Skeletal muscle tissue (tissue), 3 donors: ENCODE measurements at regions not wholly inside any gene's neighbourhood (a gene's known extent, or its start where the extent isn't known, plus 50 kb on each side); places are given as distances from the start of the nearest gene placed in this dataset.
"Not testable (repeated sequence)": the region's sequence is repeated elsewhere in the genome, so short reads cannot be mapped to it uniquely, and the experiment has no call there.

Source experiments
- H3K27ac ChIP-seq: one replicate; pipeline ENCODE4 v1.7.0; 2013; ENCODE audit warnings: mild to moderate bottlenecking, low read depth, low read length, inconsistent platforms
- H3K27me3 ChIP-seq, 3 donors: one replicate each; pipeline ENCODE4 v1.7.0; 2013; ENCODE audit warnings: low read length in 3 of 3; ENCODE audit not compliant: control insufficient read depth in 3 of 3, insufficient read depth in 3 of 3
- H3K36me3 ChIP-seq, 3 donors: one replicate each; pipeline ENCODE4 v1.7.0; 2013; ENCODE audit warnings: low read length in 3 of 3; ENCODE audit not compliant: control insufficient read depth in 3 of 3, insufficient read depth in 3 of 3
- H3K4me1 ChIP-seq, 3 donors: one replicate each; pipeline ENCODE4 v1.7.0; 2013; ENCODE audit warnings: low read length in 3 of 3, mild to moderate bottlenecking in 3 of 3; ENCODE audit not compliant: control insufficient read depth in 3 of 3, insufficient read depth in 3 of 3
- H3K4me3 ChIP-seq, 3 donors: one replicate each; pipeline ENCODE4 v1.7.0; 2013; ENCODE audit warnings: low read length in 3 of 3
- H3K9ac ChIP-seq, 3 donors: one replicate each; pipeline ENCODE4 v1.7.0; 2013; ENCODE audit warnings: low read length in 3 of 3, mild to moderate bottlenecking in 3 of 3, moderate library complexity in 2 of 3, low read depth in 1 of 3
- H3K9me3 ChIP-seq, 3 donors: one replicate each; pipeline ENCODE4 v1.7.0; 2013; ENCODE audit warnings: low read length in 3 of 3; ENCODE audit not compliant: control insufficient read depth in 3 of 3
- donor health status: Osteomylitis.

DNA sequence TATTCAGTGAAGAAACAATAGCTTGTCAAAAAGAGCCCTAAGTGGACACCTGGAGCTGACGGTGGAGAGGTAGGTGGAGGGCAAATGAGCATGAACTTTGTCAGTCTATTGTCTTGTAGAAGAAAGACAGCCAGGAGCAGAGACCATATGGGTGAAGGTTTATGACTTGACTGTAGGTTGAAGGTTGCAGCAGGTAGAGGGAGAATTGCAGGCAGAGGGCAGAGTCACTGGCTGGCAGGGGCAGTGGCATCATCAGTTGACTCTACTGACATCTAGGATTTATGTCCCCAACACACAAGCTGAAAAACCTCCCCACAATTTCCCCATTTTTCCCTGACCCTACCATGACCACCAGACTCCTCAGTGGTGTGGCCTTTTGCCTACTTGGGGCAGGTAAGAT lies 243.6 kb upstream of the PRSS58 start:
- no peaks in the 10 kb centered on the region for H3K36me3 ChIP-seq
- H3K27ac ChIP-seq = no peak overlapping the region
- no peak overlapping the region for H3K9ac ChIP-seq
- H3K9me3 ChIP-seq = no peaks in the 10 kb centered on the region
- no peak overlapping the region for H3K4me3 ChIP-seq
- peaks cover 0 to 4% (median 0%) of the 10 kb centered on the region in 3 donors for H3K4me1 ChIP-seq
- peaks cover 0 to 6% (median 1%) of the 10 kb centered on the region in 3 donors for H3K27me3 ChIP-seq

DNA sequence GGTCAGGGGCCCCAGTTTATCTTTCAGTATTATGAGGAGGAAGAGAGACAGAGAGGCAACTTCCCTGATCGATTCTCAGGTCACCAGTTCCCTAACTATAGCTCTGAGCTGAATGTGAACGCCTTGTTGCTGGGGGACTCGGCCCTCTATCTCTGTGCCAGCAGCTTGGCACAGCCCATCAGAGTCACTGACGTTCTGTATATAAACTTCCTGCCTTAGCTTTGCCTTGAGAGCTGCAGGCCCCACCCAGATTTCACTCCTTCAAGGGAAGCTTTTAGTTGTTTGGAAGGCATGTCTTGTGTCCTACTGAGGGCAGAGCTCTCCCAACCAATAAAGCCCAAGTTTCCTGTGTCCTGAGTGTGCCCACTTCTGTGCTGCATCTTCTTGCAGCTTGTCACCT lies 242.5 kb upstream of the PRSS58 start:
- Histone ChIP-seq H3K36me3 (no peaks in the 10 kb centered on the region), H3K27ac (no peak overlapping the region), H3K4me1 (peaks cover 0 to 6% (median 0%) of the 10 kb centered on the region in 3 donors), H3K9ac (no peak overlapping the region), H3K27me3 (peaks cover 0 to 6% (median 3%) of the 10 kb centered on the region in 3 donors), H3K9me3 (no peaks in the 10 kb centered on the region), H3K4me3 (no peak overlapping the region)

GRCh38 chr7:142499635-142500034 lies 241.8 kb upstream of the PRSS58 start:
- Histone ChIP-seq H3K9me3 (no peaks in the 10 kb centered on the region), H3K27me3 (peaks cover 0 to 3% (median 2%) of the 10 kb centered on the region in 3 donors), H3K27ac (no peak overlapping the region), H3K4me1 (peaks cover 0 to 6% (median 0%) of the 10 kb centered on the region in 3 donors), H3K9ac (no peak overlapping the region), H3K4me3 (no peak overlapping the region), H3K36me3 (no peaks in the 10 kb centered on the region)

- no peaks in the 10 kb centered on the region for H3K36me3 ChIP-seq
- peaks cover 0 to 3% (median 2%) of the 10 kb centered on the region in 3 donors for H3K27me3 ChIP-seq
- H3K9ac ChIP-seq = no peak overlapping the region
- no peak overlapping the region for H3K27ac ChIP-seq
- no peaks in the 10 kb centered on the region for H3K9me3 ChIP-seq
- peaks cover 0 to 6% (median 0%) of the 10 kb centered on the region in 3 donors for H3K4me1 ChIP-seq
- no peak overlapping the region for H3K4me3 ChIP-seq
These were observed 240.5 kb upstream of the PRSS58 start for GRCh38 chr7:142498364-142498763.

- no peak overlapping the region for H3K9ac ChIP-seq
- peaks cover 0 to 3% (median under 1%) of the 10 kb centered on the region in 3 donors for H3K27me3 ChIP-seq
- H3K4me3 ChIP-seq = no peak overlapping the region
- no peaks in the 10 kb centered on the region for H3K9me3 ChIP-seq
- H3K27ac ChIP-seq = no peak overlapping the region
- H3K4me1 ChIP-seq = peaks cover 0 to 6% (median 0%) of the 10 kb centered on the region in 3 donors
- H3K36me3 ChIP-seq = no peaks in the 10 kb centered on the region
These were observed 238.7 kb upstream of the PRSS58 start for GRCh38 chr7:142496545-142496991.

DNA sequence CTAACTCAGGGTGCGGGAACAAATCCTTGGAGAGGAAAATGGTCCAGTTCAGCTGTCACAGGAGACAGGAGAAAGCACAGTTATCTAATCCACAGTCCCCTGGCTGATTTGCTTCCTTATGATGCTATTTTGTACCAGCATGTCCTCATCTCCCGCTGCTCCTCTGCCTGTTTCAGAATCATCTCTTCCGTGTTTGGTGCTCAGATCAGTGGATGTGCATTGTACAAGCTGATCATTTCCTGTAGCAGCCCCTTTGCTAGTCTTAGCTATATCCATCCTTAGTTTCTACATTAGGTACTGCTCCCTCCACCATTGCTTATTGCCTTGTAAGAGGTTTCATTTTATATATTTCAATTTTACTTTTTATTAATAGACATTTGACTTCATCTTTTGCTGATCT lies 238.0 kb upstream of the PRSS58 start:
- H3K4me3 ChIP-seq, H3K36me3 ChIP-seq, H3K9me3 ChIP-seq, H3K9ac ChIP-seq, H3K27ac ChIP-seq, H3K4me1 ChIP-seq, H3K27me3 ChIP-seq: not testable (repeated sequence)

- not testable (repeated sequence) for H3K9me3 ChIP-seq, H3K36me3 ChIP-seq, H3K9ac ChIP-seq, H3K4me3 ChIP-seq, H3K4me1 ChIP-seq, H3K27me3 ChIP-seq, H3K27ac ChIP-seq
These were observed 237.4 kb upstream of the PRSS58 start for GRCh38 chr7:142495301-142495700.

- Histone ChIP-seq H3K4me3 (no peak overlapping the region), H3K9ac (no peak overlapping the region), H3K27ac (no peak overlapping the region), H3K36me3 (no peaks in the 10 kb centered on the region), H3K9me3 (no peaks in the 10 kb centered on the region), H3K27me3 (peaks cover 0 to 5% (median 3%) of the 10 kb centered on the region in 3 donors), H3K4me1 (peaks cover 0 to 6% (median 0%) of the 10 kb centered on the region in 3 donors)
These were observed 236.2 kb upstream of the PRSS58 start for GRCh38 chr7:142494021-142494420.

GRCh38 chr7:142488842-142489241 lies 231.0 kb upstream of the PRSS58 start:
- H3K9ac ChIP-seq = no peak overlapping the region
- peaks cover 0 to 7% (median 7%) of the 10 kb centered on the region in 3 donors for H3K4me1 ChIP-seq
- peaks cover 0 to 5% (median 0%) of the 10 kb centered on the region in 3 donors for H3K27me3 ChIP-seq
- H3K27ac ChIP-seq = no peak overlapping the region
- H3K4me3 ChIP-seq = no peak overlapping the region
- no peaks in the 10 kb centered on the region for H3K9me3 ChIP-seq
- no peaks in the 10 kb centered on the region for H3K36me3 ChIP-seq

- peaks cover 0 to 5% (median 0%) of the 10 kb centered on the region in 3 donors for H3K27me3 ChIP-seq
- peaks cover 0 to 7% (median 7%) of the 10 kb centered on the region in 3 donors for H3K4me1 ChIP-seq
- no peaks in the 10 kb centered on the region for H3K36me3 ChIP-seq
- H3K27ac ChIP-seq = no peak overlapping the region
- H3K4me3 ChIP-seq = no peak overlapping the region
- H3K9me3 ChIP-seq = no peaks in the 10 kb centered on the region
- no peak overlapping the region for H3K9ac ChIP-seq
These were observed 230.3 kb upstream of the PRSS58 start for GRCh38 chr7:142488036-142488633.
